ENCODE measurements at regions not wholly inside any gene's neighbourhood (a gene's known extent, or its start where the extent isn't known, plus 50 kb on each side); places are given as distances from the start of the nearest gene placed in this dataset.

GRCh38 chr1:106717591-106717990 is 338.9 kb upstream of the PRMT6 start:
- TF ChIP-seq CTCF (IDR thresholded peaks at IDR 0.05), result no peak
- no peak for TF ChIP-seq EZH2 (IDR thresholded peaks at IDR 0.05; ENCODE audit: borderline replicate concordance, insufficient read depth, low read depth, low read length, poor library complexity, severe bottlenecking)
